ENCODE measurements at regions not wholly inside any gene's neighbourhood (a gene's known extent, or its start where the extent isn't known, plus 50 kb on each side); places are given as distances from the start of the nearest gene placed in this dataset.

DNA sequence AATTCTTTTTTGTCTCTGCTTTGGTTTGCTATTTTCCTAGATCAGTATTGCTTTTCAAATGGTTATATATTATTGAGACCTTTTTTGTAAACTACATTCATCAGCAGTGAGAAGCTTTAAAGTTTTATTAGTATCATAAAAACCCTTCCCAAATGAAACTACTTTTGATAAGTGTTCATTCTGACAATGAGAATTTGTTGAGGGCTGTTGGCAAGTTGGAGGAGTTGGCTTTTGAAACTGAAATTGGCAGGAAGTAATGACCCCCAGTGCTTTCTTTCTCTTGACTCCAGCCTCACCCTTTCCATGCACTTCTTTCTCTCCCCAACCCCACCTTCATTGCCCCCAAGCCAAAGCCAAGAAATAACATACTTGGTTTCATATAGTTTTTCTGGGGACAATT, 113.8 kb downstream of the ZIC5 start (continued):
- TF ChIP-seq, protein P1, sequence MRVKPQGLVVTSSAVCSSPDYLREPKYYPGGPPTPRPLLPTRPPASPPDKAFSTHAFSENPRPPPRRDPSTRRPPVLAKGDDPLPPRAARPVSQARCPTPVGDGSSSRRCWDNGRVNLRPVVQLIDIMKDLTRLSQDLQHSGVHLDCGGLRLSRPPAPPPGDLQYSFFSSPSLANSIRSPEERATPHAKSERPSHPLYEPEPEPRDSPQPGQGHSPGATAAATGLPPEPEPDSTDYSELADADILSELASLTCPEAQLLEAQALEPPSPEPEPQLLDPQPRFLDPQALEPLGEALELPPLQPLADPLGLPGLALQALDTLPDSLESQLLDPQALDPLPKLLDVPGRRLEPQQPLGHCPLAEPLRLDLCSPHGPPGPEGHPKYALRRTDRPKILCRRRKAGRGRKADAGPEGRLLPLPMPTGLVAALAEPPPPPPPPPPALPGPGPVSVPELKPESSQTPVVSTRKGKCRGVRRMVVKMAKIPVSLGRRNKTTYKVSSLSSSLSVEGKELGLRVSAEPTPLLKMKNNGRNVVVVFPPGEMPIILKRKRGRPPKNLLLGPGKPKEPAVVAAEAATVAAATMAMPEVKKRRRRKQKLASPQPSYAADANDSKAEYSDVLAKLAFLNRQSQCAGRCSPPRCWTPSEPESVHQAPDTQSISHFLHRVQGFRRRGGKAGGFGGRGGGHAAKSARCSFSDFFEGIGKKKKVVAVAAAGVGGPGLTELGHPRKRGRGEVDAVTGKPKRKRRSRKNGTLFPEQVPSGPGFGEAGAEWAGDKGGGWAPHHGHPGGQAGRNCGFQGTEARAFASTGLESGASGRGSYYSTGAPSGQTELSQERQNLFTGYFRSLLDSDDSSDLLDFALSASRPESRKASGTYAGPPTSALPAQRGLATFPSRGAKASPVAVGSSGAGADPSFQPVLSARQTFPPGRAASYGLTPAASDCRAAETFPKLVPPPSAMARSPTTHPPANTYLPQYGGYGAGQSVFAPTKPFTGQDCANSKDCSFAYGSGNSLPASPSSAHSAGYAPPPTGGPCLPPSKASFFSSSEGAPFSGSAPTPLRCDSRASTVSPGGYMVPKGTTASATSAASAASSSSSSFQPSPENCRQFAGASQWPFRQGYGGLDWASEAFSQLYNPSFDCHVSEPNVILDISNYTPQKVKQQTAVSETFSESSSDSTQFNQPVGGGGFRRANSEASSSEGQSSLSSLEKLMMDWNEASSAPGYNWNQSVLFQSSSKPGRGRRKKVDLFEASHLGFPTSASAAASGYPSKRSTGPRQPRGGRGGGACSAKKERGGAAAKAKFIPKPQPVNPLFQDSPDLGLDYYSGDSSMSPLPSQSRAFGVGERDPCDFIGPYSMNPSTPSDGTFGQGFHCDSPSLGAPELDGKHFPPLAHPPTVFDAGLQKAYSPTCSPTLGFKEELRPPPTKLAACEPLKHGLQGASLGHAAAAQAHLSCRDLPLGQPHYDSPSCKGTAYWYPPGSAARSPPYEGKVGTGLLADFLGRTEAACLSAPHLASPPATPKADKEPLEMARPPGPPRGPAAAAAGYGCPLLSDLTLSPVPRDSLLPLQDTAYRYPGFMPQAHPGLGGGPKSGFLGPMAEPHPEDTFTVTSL (CRISPR knock-in tag; IDR thresholded peaks at IDR 0.05; ENCODE audit: borderline replicate concordance) = no peak
- TF ChIP-seq HHEX (CRISPR knock-in tag; IDR thresholded peaks at IDR 0.05) = no peak

DNA sequence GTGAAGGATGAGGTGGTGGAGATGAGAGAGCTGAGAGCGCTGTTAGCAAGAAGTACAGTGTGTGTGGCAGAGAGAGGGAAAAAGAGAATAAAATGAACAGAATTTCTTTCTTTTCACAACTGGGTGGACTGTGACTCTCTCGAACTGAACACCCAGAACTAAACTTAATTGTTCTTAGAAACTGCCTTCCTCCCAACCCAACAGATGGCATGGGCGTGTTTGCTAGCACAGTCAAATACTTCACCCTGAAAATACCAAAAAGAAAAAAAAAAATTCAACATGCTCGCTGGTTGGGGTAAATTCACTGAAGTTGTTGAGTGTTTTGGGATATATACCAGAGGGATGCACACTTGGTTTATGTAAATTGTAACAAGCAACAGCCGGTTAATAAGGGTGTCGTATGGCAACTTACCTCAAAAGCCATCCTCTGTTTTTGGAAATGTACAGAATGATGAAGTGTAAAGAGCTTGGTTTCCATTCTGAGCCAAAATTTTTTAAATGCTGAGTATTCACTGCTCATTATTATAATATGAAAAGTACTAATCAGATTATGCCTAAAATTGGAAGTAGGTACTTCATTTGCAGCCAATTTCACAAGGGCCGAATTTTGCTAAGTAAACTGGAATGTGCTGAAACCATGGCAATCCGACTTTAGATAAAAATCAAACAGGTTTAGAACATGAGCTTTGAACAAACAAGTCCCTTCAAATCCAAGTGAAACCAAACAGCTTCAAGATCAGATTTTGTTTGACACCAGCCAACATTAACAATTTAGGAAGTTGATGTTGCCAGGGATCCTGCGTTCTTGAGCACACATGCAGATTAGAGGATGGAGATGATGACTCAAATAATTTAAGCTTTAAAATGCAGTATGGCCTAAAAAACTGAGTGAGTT, 115.8 kb downstream of the ZIC5 start:
- Histone ChIP-seq H3K27me3 (ENCODE audit: control insufficient read depth in 1 of 2, insufficient read depth in 2 of 2, low read length in 2 of 2) (no peaks in the 10 kb centered on the region), H3K27ac (ENCODE audit: extremely low read length, insufficient read depth, low read length) (no peak overlapping the region), H3K4me3 (replicated peaks in 1 of 3; ENCODE audit: insufficient read depth in 1 of 3, low read depth in 2 of 3, low read length in 3 of 3) (no peak overlapping the region), H3K4me1 (ENCODE audit: insufficient read depth, low read length) (no peaks in the 10 kb centered on the region), H3K36me3 (replicated peaks in 1 of 2; ENCODE audit: control insufficient read depth in 1 of 2, insufficient read depth in 2 of 2, low read length in 2 of 2) (no peaks in the 10 kb centered on the region), H3K79me2 (ENCODE audit: insufficient read depth, low read length) (no peaks in the 10 kb centered on the region), H3K9me3 (ENCODE audit: low read length) (no peaks in the 10 kb centered on the region), H4K20me1 (ENCODE audit: insufficient read depth, low read length) (no peaks in the 10 kb centered on the region), H3K4me2 (ENCODE audit: low read depth, low read length) (no peak overlapping the region), H3K9ac (ENCODE audit: insufficient read depth, low read depth, low read length) (no peak overlapping the region), H2AFZ (ENCODE audit: low read length) (no peak overlapping the region)
- DNase-seq (ENCODE audit: low spot score) (no peak), FAIRE-seq (no peak), ATAC-seq (no peak)
- ChIA-PET POLR2A (no interaction called here), CTCF (ENCODE audit: low intra/inter-chr PET ratio, low total read pairs) (no interaction called here)
- no TSS peak for BruUV-seq (replicated peaks)
- 78% methylated on average over 9 of the region's 9 CpGs for WGBS (ENCODE audit: low lambda C conversion rate)
- intact Hi-C loops (cut with micrococcal nuclease; ENCODE audit: unreplicated experiment) = no loop called here
- in situ Hi-C loops (cut with HindIII; ENCODE audit: extremely low pct_ligation_motif_present, low pct_unique_long_range_greater_than_20kb) = no loop called here
- TF ChIP-seq ZSCAN31 (CRISPR knock-in tag; IDR thresholded peaks at IDR 0.05; ENCODE audit: low read depth) (no peak), ZNF790 (CRISPR knock-in tag; IDR thresholded peaks at IDR 0.05; ENCODE audit: borderline replicate concordance) (no peak), FLYWCH1 (CRISPR knock-in tag; IDR thresholded peaks at IDR 0.05) (no peak), CCAR2 (optimal IDR thresholded peaks at IDR 0.05; ENCODE audit: low read depth, low read length) (no peak), ZMAT3 (CRISPR knock-in tag; conservative IDR thresholded peaks at IDR 0.05) (no peak), CREM (IDR thresholded peaks at IDR 0.05) (no peak), CREM (CRISPR knock-in tag; IDR thresholded peaks at IDR 0.05) (no peak), ZMYM2 (CRISPR knock-in tag; IDR thresholded peaks at IDR 0.05) (no peak), RXRB (CRISPR knock-in tag; IDR thresholded peaks at IDR 0.05; ENCODE audit: borderline replicate concordance) (no peak), SP5 (CRISPR knock-in tag; IDR thresholded peaks at IDR 0.05; ENCODE audit: borderline replicate concordance, low read depth) (no peak)
- TF ChIP-seq, protein P2, sequence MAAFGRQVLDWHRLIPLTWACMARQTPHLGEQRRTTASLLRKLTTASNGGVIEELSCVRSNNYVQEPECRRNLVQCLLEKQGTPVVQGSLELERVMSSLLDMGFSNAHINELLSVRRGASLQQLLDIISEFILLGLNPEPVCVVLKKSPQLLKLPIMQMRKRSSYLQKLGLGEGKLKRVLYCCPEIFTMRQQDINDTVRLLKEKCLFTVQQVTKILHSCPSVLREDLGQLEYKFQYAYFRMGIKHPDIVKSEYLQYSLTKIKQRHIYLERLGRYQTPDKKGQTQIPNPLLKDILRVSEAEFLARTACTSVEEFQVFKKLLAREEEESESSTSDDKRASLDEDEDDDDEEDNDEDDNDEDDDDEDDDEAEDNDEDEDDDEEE (CRISPR knock-in tag; IDR thresholded peaks at IDR 0.05) = no peak
- TF ChIP-seq, protein P3, sequence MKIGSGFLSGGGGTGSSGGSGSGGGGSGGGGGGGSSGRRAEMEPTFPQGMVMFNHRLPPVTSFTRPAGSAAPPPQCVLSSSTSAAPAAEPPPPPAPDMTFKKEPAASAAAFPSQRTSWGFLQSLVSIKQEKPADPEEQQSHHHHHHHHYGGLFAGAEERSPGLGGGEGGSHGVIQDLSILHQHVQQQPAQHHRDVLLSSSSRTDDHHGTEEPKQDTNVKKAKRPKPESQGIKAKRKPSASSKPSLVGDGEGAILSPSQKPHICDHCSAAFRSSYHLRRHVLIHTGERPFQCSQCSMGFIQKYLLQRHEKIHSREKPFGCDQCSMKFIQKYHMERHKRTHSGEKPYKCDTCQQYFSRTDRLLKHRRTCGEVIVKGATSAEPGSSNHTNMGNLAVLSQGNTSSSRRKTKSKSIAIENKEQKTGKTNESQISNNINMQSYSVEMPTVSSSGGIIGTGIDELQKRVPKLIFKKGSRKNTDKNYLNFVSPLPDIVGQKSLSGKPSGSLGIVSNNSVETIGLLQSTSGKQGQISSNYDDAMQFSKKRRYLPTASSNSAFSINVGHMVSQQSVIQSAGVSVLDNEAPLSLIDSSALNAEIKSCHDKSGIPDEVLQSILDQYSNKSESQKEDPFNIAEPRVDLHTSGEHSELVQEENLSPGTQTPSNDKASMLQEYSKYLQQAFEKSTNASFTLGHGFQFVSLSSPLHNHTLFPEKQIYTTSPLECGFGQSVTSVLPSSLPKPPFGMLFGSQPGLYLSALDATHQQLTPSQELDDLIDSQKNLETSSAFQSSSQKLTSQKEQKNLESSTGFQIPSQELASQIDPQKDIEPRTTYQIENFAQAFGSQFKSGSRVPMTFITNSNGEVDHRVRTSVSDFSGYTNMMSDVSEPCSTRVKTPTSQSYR (CRISPR knock-in tag; IDR thresholded peaks at IDR 0.05; ENCODE audit: borderline replicate concordance) = no peak
